IPS DF 19.7 (cell line): ENCODE measurements at regions not wholly inside any gene's neighbourhood (a gene's known extent, or its start where the extent isn't known, plus 50 kb on each side); places are given as distances from the start of the nearest gene placed in this dataset.

ENCODE experiments used
- DNase-seq: peaks from one replicate; pipeline ENCODE4 v3.0.0-alpha.2; 2013; ENCODE audit warnings: low read depth, low spot score

DNA sequence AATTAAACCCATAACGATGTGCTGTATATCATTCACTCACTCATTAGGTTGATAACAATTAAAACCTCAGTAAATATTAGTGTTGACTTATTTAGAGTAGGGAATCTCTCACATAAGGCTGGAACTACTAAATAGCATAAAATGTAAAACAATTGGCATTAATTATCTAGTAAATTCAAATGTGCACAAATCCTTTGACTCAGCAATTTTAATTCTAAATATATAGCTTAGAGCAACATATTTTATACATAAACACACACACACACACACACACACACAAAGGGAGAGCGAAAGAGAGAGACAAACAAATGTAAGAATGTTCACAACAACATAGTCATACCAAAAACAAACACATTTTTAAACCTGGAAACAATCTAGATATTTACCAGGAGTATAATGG, 443.1 kb upstream of the KCNH7 start:
- no peak for DNase-seq

DNA sequence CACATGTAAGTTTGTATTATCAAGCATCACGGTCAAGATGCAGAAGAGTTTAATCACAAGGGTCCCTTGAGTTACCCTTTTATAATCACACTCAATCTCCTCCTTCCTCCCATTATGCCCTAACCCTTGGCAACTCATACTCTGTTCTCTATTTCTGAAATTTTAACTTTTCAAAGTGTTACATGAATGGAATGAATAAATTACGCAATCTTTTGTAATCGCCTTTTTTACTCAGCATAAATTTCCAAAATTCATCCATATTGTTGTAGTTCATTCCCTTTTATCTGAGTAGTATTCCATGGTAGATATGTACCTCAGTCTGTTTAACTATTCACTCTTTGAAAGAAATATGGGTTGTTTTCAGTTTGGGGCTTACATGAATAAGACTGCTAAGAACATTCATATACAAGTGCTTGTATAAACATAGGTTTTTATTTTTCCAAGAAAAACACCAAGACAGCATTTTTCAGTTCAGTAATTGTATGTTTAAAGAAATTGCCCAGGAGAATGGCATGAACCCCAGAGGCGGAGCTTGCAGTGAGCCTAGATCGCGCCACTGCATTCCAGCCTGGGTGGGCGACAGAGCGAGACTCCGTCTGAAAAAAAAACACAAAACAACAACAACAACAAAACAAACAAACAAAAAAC, 430.9 kb upstream of the KCNH7 start:
- DNase-seq = no peak

GRCh38 chr2:163266772-163267171, 428.2 kb upstream of the KCNH7 start:
- no peak for DNase-seq

DNA sequence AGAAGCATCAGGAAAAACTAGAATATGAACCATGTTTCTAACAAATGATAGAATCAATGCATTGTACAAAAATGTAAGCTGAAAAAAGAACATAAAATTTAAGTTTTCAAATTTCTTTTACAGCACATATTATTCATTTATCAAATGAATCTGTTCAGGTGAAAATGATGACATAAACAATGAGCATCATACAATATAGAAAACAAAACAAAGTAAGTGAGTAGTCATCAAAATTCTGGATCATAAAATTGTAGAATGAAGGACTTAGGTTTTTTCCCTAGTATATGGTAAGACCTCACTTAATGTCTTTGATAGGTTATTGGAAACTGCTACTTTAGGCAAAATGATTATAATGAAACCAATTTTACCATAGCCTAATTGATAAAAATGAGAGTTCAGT, 427.0 kb upstream of the KCNH7 start:
- no peak for DNase-seq

DNA sequence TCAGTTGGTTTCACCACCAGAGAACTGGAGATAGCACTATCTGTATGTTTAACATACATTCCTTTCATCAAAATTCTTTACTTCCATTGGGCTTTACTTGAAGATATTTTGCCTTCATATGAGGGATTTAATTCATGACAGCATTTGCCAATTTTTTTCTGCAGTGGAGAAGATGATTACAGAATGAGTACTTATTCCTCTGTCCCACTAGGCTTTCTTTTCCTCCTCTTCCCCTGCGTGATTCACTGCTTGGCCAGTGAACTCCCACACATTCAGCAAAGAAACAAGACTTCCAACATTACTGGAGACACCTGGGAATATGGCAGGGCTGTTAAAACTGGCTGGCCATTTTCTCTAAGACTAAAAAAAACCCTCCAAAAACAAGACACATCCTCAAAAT, 425.8 kb upstream of the KCNH7 start:
- DNase-seq = no peak

DNA sequence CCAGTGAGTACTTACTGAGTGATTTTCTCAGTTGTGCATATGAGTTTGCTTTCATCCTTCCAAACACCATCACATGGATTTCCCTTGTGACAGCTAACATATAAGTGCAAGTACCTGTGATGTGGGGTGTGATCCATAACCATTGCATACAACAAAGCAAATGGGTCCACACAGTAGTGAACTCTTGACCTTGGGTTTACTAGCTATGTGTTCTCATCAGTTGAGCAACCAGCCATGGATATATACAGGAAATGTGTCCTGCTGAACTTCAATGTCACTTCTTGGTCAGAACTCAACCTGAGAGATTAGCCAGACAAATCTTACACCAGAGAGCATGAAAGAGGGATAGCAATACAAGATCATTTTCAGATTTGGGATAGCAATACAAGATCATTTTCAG, 420.9 kb upstream of the KCNH7 start:
- no peak for DNase-seq

DNA sequence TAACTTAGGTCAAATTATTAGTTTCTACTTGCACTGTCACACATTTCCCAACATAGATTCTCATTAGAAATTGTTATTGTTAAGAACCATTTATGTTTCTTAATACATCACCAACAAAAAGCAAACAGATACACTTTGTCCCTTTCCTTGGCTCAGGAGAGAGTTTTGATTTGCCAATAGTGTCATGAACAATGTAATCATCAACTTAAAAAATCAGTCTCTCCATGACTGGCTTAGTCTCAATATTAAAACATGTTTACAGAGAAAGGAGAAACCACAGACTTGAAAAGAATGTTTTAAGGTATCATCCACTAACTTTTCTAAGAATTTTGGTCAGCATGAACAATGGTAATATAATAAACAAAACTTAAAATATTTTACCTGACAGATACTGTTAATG, 416.5 kb upstream of the KCNH7 start:
- no peak for DNase-seq

GRCh38 chr2:163253621-163254285, 415.2 kb upstream of the KCNH7 start:
- no peak for DNase-seq

DNA sequence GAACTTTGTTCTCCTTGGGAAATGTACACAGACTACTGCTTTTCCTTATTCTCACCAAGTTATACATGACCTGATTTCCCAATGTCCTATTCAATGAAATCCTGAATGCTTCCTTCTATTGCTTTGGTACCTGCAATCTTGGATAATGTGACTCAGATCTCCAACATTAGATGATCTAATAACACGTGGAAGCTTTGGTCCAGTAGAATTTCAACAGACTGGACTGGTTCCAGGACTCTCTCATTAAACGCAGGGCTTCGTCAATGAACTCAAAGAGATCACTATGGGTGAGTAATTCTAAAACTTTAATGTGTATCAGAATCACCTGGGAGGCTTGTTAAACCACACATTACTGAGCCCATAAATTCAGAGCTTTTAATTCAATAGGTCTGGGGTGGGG, 413.6 kb upstream of the KCNH7 start:
- DNase-seq = no peak

DNA sequence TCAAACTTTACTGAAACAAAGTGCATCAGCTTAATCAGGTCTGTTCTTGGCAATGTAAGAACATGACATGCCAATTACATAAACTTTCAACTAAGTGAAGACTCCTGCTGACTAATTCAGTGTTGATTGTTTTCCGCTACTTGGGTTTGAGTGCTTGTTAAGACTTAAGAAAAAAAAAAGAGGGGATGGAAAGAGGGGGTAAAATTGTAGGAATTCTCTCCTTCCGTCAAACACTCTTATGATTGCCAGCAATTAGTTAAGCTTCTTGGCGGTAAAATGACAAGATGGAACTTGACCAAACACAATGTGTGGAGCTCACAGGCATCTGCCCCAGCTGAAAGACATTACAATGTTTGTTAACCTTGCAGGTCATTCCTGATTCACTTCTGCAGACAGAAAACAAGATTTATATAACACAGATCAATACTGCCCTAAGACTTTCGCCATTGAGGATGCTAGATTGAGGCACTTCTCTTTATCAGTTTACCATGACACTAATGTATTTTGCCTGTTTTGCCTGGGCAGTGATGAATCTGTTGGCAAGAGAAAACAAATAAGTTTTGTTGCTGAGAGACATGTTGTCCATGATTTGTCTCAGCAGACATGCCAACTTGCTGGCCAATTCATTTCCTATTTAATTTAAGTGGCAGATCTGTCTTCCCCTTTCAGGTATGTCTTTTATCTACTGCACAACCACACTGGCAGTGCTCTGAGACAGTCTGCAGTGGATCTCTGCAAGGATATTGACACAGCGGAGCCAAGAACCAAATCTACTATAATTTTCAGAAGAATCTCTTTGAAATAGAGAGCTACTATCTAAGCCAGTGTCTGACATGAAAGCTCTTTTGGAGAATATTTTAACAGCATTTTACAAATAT, 410.0 kb upstream of the KCNH7 start:
- DNase-seq = no peak

DNA sequence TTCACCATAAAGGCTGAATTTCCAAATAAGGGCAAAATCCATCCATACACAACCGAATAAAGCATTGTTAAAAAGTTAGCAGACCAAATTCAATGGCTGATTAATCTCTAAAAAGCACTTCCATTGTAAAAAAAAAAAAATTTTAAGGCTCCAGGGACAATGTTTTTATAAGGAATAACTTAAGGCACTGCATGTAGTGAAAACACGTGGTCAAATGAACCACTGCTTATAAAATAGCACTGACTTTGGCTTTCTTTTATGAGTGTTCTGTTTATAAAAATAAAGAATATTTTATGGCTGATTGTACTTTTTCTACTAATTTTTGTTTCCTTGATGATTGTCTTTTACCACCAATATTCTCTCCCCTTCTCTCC, 409.3 kb upstream of the KCNH7 start:
- DNase-seq = no peak

- DNase-seq = no peak
Measured at GRCh38 chr2:163247156-163247846, 408.7 kb upstream of the KCNH7 start.

DNA sequence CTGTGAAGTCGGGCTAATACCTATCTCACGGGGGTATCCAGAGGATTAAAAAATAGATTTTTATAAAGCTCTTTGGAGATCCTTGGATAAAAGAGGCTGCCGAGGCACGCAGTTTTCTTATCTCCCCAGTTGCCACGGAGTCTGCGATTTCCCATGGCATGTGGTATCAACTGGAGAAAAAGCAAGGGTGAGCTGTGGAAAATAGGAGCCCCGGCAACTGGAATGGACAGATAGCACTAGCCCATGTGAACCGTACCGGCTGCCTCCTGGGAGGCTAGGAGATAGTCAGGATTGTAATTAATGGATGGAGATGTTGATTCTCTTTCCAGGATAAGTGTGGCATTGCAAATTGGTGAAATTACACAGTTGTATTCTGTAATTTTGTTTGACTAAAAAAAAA, 407.6 kb upstream of the KCNH7 start:
- no peak for DNase-seq

- DNase-seq = no peak
Measured at GRCh38 chr2:163236553-163236952, 398.0 kb upstream of the KCNH7 start.

DNA sequence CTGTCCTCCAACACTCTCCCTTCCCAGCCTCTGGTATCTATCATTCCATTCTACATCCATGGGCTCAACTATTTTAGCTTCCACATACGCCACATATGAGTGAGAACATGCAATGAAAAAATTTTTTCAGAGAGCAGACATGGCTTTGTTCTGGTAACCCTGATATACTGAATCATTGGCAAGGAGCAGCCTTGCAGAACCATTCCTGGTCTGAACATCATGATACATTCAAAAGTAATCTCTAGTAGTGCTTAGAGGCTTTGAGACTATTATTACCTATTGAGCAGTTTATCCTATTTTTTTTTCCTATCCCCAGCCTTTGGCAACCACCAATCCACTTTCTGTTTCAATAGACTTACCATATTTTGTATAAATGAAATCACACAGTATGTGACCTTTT, 393.1 kb upstream of the KCNH7 start:
- DNase-seq = no peak

- DNase-seq = no peak
Measured at GRCh38 chr2:163213661-163214081, 375.1 kb upstream of the KCNH7 start.

- DNase-seq = no peak
Measured at GRCh38 chr2:163210430-163210918, 371.9 kb upstream of the KCNH7 start.

GRCh38 chr2:163207693-163208370, 369.3 kb upstream of the KCNH7 start:
- DNase-seq = no peak

GRCh38 chr2:163205589-163206254, 367.2 kb upstream of the KCNH7 start:
- DNase-seq = no peak

DNA sequence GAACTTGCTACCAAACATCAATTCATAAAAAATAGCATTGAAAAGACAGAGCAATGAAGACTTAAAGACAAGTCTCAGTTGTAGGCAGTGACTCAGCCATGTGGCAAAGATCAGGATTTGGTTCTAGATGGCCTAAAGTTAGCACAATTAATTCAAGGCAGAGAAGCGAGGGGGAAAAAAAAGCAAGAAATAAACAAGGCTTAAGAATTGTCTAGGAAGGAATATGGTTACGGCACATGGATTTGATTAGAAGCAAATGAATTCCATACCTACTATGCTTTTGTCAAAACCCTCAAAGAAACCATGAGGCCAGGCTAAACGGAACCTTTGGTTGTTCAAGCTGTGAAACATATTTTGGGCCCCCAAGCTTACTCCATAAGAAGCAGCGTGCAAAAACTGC, 362.2 kb upstream of the KCNH7 start:
- no peak for DNase-seq

DNA sequence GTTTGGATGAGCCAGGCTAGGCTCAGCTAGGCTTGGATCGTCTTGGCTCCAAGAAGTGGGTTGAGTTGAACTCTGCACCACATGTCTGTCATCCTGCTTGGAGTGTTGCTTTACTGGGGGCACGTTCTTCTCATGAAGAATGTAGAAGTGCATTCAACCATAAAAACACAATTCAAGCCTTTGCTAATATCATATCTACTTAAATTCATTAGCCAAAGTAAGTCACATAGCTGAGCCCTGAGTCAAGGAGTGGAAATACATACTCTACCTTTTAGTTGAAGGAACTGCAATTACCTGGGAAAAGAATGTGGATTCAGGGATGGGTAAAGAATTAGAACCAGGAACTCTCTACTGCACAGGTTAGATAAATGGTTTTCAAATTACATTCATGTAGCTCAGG, 360.4 kb upstream of the KCNH7 start:
- DNase-seq = no peak
